H9 (cell line): ENCODE measurements at regions not wholly inside any gene's neighbourhood (a gene's known extent, or its start where the extent isn't known, plus 50 kb on each side); places are given as distances from the start of the nearest gene placed in this dataset.

ENCODE experiments used
- DNase-seq: peaks from one replicate; pipeline ENCODE4 v3.0.0-alpha.2; 2017
- H2AFZ ChIP-seq: one replicate; pipeline ENCODE4 v1.6.1; 2013; ENCODE audit warnings: mild to moderate bottlenecking, low read length, control low read depth, moderate library complexity
- H2AK5ac ChIP-seq: 2 replicates; pipeline ENCODE4 v1.6.1; 2013; ENCODE audit warnings: low read length, control low read depth, mixed read lengths; ENCODE audit not compliant: insufficient read length
- H2BK120ac ChIP-seq: one replicate; pipeline ENCODE4 v1.6.1; 2013; ENCODE audit warnings: low read depth, mild to moderate bottlenecking, low read length, control low read depth, inconsistent platforms; ENCODE audit not compliant: poor library complexity, severe bottlenecking
- H2BK12ac ChIP-seq: 2 replicates; pipeline ENCODE4 v1.6.1; 2013; ENCODE audit warnings: low read length, control low read depth, mixed read lengths, low read depth; ENCODE audit not compliant: insufficient read length
- H2BK15ac ChIP-seq: 2 replicates; pipeline ENCODE4 v1.6.1; 2013; ENCODE audit warnings: low read depth, low read length, control low read depth
- H2BK20ac ChIP-seq: one replicate; pipeline ENCODE4 v1.6.1; 2013; ENCODE audit warnings: low read depth, mild to moderate bottlenecking, low read length, control low read depth, inconsistent platforms; ENCODE audit not compliant: poor library complexity, severe bottlenecking
- H2BK5ac ChIP-seq: 2 replicates; pipeline ENCODE4 v1.6.1; 2013; ENCODE audit warnings: low read length, control low read depth, mixed read lengths; ENCODE audit not compliant: insufficient read length
- H3K14ac ChIP-seq: 2 replicates; pipeline ENCODE4 v1.6.1; 2013; ENCODE audit warnings: low read length, control low read depth; ENCODE audit not compliant: insufficient read depth
- H3K18ac ChIP-seq: 2 replicates; pipeline ENCODE4 v1.6.1; 2013; ENCODE audit warnings: low read depth, mild to moderate bottlenecking, mixed read lengths, low read length, control low read depth; ENCODE audit not compliant: insufficient read length
- H3K23ac ChIP-seq: 2 replicates; pipeline ENCODE4 v1.6.1; 2013; ENCODE audit warnings: low read length, control low read depth, mixed read lengths, low read depth; ENCODE audit not compliant: insufficient read length
- H3K23me2 ChIP-seq: 2 replicates; pipeline ENCODE4 v1.6.1; 2013; ENCODE audit warnings: low read depth, mild to moderate bottlenecking, mixed read lengths, low read length, control low read depth; ENCODE audit not compliant: insufficient read length, poor library complexity, severe bottlenecking
- H3K27ac ChIP-seq: 2 replicates; pipeline ENCODE4 v1.5.1; 2013; ENCODE audit warnings: low read length, control low read depth, mixed read lengths, low read depth; ENCODE audit not compliant: insufficient read length
- H3K27me3 ChIP-seq: 2 replicates; pipeline ENCODE4 v1.6.1; 2013; ENCODE audit warnings: low read length, control low read depth, inconsistent platforms; ENCODE audit not compliant: insufficient read depth
- H3K4ac ChIP-seq: 2 replicates; pipeline ENCODE4 v1.6.1; 2013; ENCODE audit warnings: low read depth, mild to moderate bottlenecking, control low read depth, inconsistent platforms, low read length, moderate library complexity
- H3K4me1 ChIP-seq: 2 replicates; pipeline ENCODE4 v1.6.1; 2013; ENCODE audit warnings: low read length, control low read depth, inconsistent platforms; ENCODE audit not compliant: insufficient read depth
- H3K4me2 ChIP-seq: 2 replicates; pipeline ENCODE4 v1.6.1; 2013; ENCODE audit warnings: low read length, control low read depth, mixed read lengths; ENCODE audit not compliant: insufficient read length, insufficient read depth
- H3K56ac ChIP-seq: 2 replicates; pipeline ENCODE4 v1.6.1; 2013; ENCODE audit warnings: low read depth, mild to moderate bottlenecking, mixed read lengths, low read length, control low read depth; ENCODE audit not compliant: insufficient read length
- H3K79me1 ChIP-seq: 2 replicates; pipeline ENCODE4 v1.6.1; 2013; ENCODE audit warnings: low read depth, mild to moderate bottlenecking, moderate library complexity, low read length, control low read depth, inconsistent platforms; ENCODE audit not compliant: insufficient read depth, poor library complexity, severe bottlenecking
- H3K79me2 ChIP-seq: 2 replicates; pipeline ENCODE4 v1.6.1; 2013; ENCODE audit warnings: low read length, control low read depth, inconsistent platforms; ENCODE audit not compliant: insufficient read depth
- H3K9ac ChIP-seq: 2 replicates; pipeline ENCODE4 v1.6.1; 2013; ENCODE audit warnings: low read length, control low read depth, mixed read lengths; ENCODE audit not compliant: insufficient read length; ENCODE audit errors: extremely low read depth
- H3K9me3 ChIP-seq: one replicate; pipeline ENCODE4 v1.6.1; 2013; ENCODE audit warnings: low read depth, low read length, inconsistent platforms; ENCODE audit not compliant: control insufficient read depth
- H3T11ph ChIP-seq: one replicate; pipeline ENCODE4 v1.6.1; 2013; ENCODE audit warnings: mild to moderate bottlenecking, low read length, control low read depth, inconsistent platforms
- H4K20me1 ChIP-seq: one replicate; pipeline ENCODE4 v1.6.1; 2013; ENCODE audit not compliant: control insufficient read depth, insufficient read length, insufficient read depth
- H4K5ac ChIP-seq: 2 replicates; pipeline ENCODE4 v1.6.1; 2013; ENCODE audit warnings: low read depth, mild to moderate bottlenecking, mixed read lengths, low read length, control low read depth; ENCODE audit not compliant: insufficient read length
- H4K8ac ChIP-seq: replicated peaks from 2 replicates; pipeline ENCODE4 v1.6.1; 2013; ENCODE audit warnings: low read length, control low read depth, mixed read lengths, low read depth; ENCODE audit not compliant: insufficient read length
- H4K91ac ChIP-seq: 2 replicates; pipeline ENCODE4 v1.6.1; 2013; ENCODE audit warnings: low read depth, mild to moderate bottlenecking, moderate library complexity, mixed read lengths, low read length, control low read depth; ENCODE audit not compliant: insufficient read length
- H3K27ac Mint-ChIP-seq, 3 experiments: 2 replicates in 2 of 3; 3 replicates in 1 of 3; pipeline ENCODE4 v1.8.0; 2020 to 2021; ENCODE audit warnings: mixed read lengths in 3 of 3, mild to moderate bottlenecking in 1 of 3, moderate library complexity in 1 of 3
- H3K27me3 Mint-ChIP-seq: 2 replicates; pipeline ENCODE4 v1.8.0; 2021; ENCODE audit warnings: low read depth, mild to moderate bottlenecking, moderate library complexity, mixed read lengths
- H3K36me3 Mint-ChIP-seq, 3 experiments: 2 replicates in 2 of 3; 3 replicates in 1 of 3; pipeline ENCODE4 v1.8.0; 2020 to 2021; ENCODE audit warnings: low read depth in 3 of 3, mixed read lengths in 3 of 3; ENCODE audit not compliant: insufficient read depth in 1 of 3
- H3K4me1 Mint-ChIP-seq, 2 experiments: 2 replicates each; pipeline ENCODE4 v1.8.0; 2020; ENCODE audit warnings: mixed read lengths in 2 of 2
- H3K4me3 Mint-ChIP-seq, 2 experiments: 2 replicates in 1 of 2; 3 replicates in 1 of 2; pipeline ENCODE4 v1.8.0; 2020 to 2021; ENCODE audit warnings: mild to moderate bottlenecking in 2 of 2, mixed read lengths in 2 of 2, moderate library complexity in 1 of 2
- H3K9me3 Mint-ChIP-seq, 2 experiments: 2 replicates in 1 of 2; 3 replicates in 1 of 2; pipeline ENCODE4 v1.8.0; 2020; ENCODE audit warnings: mild to moderate bottlenecking in 2 of 2, mixed read lengths in 2 of 2, moderate library complexity in 1 of 2
- WGBS: extraction: QIAGEN DNeasy Blood & Tissue Kit; methylation state at CpG from one replicate; pipeline ENCODE4 v1.1.7; 2013; ENCODE audit warnings: missing lambda C conversion rate, low lambda C conversion rate, mixed read lengths; ENCODE audit not compliant: insufficient read length; ENCODE audit errors: extremely low coverage; 5-methylcytosine and 5-hydroxymethylcytosine counted together
- TF ChIP-seq, protein P1 (sequence below): fragments of 200-600 bp; sonication (generic); conservative IDR thresholded peaks from 3 replicates; pipeline ENCODE4 v1.8.0; 2021; ENCODE audit warnings: antibody characterized with exemption, mild to moderate bottlenecking

DNA sequence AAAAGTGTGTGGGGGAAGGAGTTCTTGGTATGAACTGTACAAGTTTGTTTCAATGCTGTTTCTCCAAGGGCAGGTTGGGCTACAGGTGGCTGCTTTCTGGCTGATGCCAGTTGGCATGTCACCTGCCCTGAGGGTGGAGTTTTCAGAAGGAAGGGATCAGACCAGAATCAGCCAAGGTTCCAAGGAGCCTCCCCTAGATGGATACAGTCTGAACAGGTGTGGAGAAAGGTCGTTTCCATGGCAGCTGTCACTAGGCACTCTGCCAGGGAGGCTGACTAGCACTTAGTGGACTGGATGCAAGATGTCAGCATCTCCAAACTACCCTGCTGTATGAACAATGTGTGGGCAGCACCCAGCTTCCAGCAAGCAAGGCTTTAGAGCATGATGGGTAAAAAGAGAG, 444.4 kb upstream of the HNRNPA3 start:
- no peak overlapping the region for H2BK120ac ChIP-seq
- Mint-ChIP-seq H3K9me3 (peaks cover 21 to 24% of the 10 kb centered on the region in 2 experiments), H3K27ac (no peak overlapping the region; a peak in 1 of 7 replicates), H3K36me3 (peaks cover 18 to 28% (median 19%) of the 10 kb centered on the region in 3 experiments), H3K4me1 (peaks cover 36 to 40% of the 10 kb centered on the region in 2 experiments), H3K27me3 (peaks cover 5% of the 10 kb centered on the region), H3K4me3 (no peak overlapping the region)
- no peaks in the 10 kb centered on the region for H3K79me2 ChIP-seq
- no peak overlapping the region for H3K27ac ChIP-seq
- no peak overlapping the region for H3K14ac ChIP-seq
- H4K91ac ChIP-seq: no peak overlapping the region
- H2BK5ac ChIP-seq: no peak overlapping the region
- H3K27me3 ChIP-seq: no peaks in the 10 kb centered on the region
- H3K4ac ChIP-seq: no peak overlapping the region
- H3K23me2 ChIP-seq: no peaks in the 10 kb centered on the region
- H3K79me1 ChIP-seq: no peaks in the 10 kb centered on the region
- no peak overlapping the region for H4K8ac ChIP-seq
- TF ChIP-seq, protein P1, sequence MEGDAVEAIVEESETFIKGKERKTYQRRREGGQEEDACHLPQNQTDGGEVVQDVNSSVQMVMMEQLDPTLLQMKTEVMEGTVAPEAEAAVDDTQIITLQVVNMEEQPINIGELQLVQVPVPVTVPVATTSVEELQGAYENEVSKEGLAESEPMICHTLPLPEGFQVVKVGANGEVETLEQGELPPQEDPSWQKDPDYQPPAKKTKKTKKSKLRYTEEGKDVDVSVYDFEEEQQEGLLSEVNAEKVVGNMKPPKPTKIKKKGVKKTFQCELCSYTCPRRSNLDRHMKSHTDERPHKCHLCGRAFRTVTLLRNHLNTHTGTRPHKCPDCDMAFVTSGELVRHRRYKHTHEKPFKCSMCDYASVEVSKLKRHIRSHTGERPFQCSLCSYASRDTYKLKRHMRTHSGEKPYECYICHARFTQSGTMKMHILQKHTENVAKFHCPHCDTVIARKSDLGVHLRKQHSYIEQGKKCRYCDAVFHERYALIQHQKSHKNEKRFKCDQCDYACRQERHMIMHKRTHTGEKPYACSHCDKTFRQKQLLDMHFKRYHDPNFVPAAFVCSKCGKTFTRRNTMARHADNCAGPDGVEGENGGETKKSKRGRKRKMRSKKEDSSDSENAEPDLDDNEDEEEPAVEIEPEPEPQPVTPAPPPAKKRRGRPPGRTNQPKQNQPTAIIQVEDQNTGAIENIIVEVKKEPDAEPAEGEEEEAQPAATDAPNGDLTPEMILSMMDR: no peak
- no peak for DNase-seq
- no peak overlapping the region for H3K18ac ChIP-seq
- no peak overlapping the region for H2BK12ac ChIP-seq
- H3K56ac ChIP-seq: no peak overlapping the region
- H2AK5ac ChIP-seq: no peak overlapping the region
- no peak overlapping the region for H3K9ac ChIP-seq
- H3K4me2 ChIP-seq: no peak overlapping the region
- H3K4me1 ChIP-seq: peaks cover 12% of the 10 kb centered on the region
- H4K20me1 ChIP-seq: no peaks in the 10 kb centered on the region
- no peak overlapping the region for H2BK20ac ChIP-seq
- WGBS: no CpG with 5 or more reads among the region's 1 CpG
- no peak overlapping the region for H2BK15ac ChIP-seq
- H3K23ac ChIP-seq: no peak overlapping the region
- H2AFZ ChIP-seq: no peak overlapping the region
- H4K5ac ChIP-seq: no peak overlapping the region
- peaks cover 7% of the 10 kb centered on the region for H3K9me3 ChIP-seq
- H3T11ph ChIP-seq: no peak overlapping the region
